ENCODE measurements at regions not wholly inside any gene's neighbourhood (a gene's known extent, or its start where the extent isn't known, plus 50 kb on each side); places are given as distances from the start of the nearest gene placed in this dataset.
A peak's percentile ranks its signal among the peaks of the same experiment; 100 is the strongest.

- ChIA-PET POLR2A (interaction anchor here (0.5 to 2.6 kb wide), 9 partner anchors 9 to 310 kb away, joined by 3 to 11 read pairs (median 5); no protein-coding TSS in a partner anchor), CTCF (interaction anchor here (0.7 kb wide), 1 partner anchor 49 kb away, joined by 3 read pairs; no protein-coding TSS in a partner anchor)
- Mint-ChIP-seq H3K4me1 (ENCODE audit: insufficient read depth, unreplicated experiment) (peaks cover 46% of the 10 kb centered on the region), H3K4me3 (ENCODE audit: unreplicated experiment) (no peak overlapping the region), H3K36me3 (ENCODE audit: insufficient read depth, unreplicated experiment) (peaks cover 7% of the 10 kb centered on the region), H3K27me3 (ENCODE audit: insufficient read depth, unreplicated experiment) (no peaks in the 10 kb centered on the region), H3K27ac (ENCODE audit: low read depth, unreplicated experiment) (peak overlapping the region; percentile 80), H3K9me3 (ENCODE audit: unreplicated experiment) (no peaks in the 10 kb centered on the region)
- intact Hi-C loops (cut with micrococcal nuclease) = no loop called here
- no TSS peak for BruUV-seq (replicated peaks)
- peak; percentile 77 for DNase-seq (ENCODE audit: unreplicated experiment)
- TF ChIP-seq CTCF (IDR thresholded peaks at IDR 0.05; ENCODE audit: unreplicated experiment) = no peak
Measured at GRCh38 chr18:44601447-44601846, 79.2 kb upstream of the SETBP1 start.

GRCh38 chr18:44602380-44602779 lies 78.3 kb upstream of the SETBP1 start:
- TF ChIP-seq CTCF (IDR thresholded peaks at IDR 0.05; ENCODE audit: unreplicated experiment) = no peak
- peak; percentile 83 for DNase-seq (ENCODE audit: unreplicated experiment)
- POLR2A ChIA-PET = interaction anchor here (0.5 to 2.6 kb wide), 10 partner anchors 8 to 50 kb away, joined by 3 to 11 read pairs (median 4); no protein-coding TSS in a partner anchor
- CTCF ChIA-PET = interaction anchor here (0.7 kb wide), 2 partner anchors 49 to 50 kb away, joined by 3 read pairs; no protein-coding TSS in a partner anchor
- intact Hi-C loops (cut with micrococcal nuclease) = no loop called here
- H3K27me3 Mint-ChIP-seq (ENCODE audit: insufficient read depth, unreplicated experiment) = no peaks in the 10 kb centered on the region
- H3K4me1 Mint-ChIP-seq (ENCODE audit: insufficient read depth, unreplicated experiment) = peaks cover 45% of the 10 kb centered on the region
- BruUV-seq (replicated peaks) = no TSS peak
- H3K27ac Mint-ChIP-seq (ENCODE audit: low read depth, unreplicated experiment) = peak overlapping the region; percentile 80
- peaks cover 7% of the 10 kb centered on the region for H3K36me3 Mint-ChIP-seq (ENCODE audit: insufficient read depth, unreplicated experiment)
- H3K9me3 Mint-ChIP-seq (ENCODE audit: unreplicated experiment) = no peaks in the 10 kb centered on the region
- H3K4me3 Mint-ChIP-seq (ENCODE audit: unreplicated experiment) = peak overlapping the region; percentile 28

- TF ChIP-seq CTCF (IDR thresholded peaks at IDR 0.05; ENCODE audit: unreplicated experiment) = no peak
- no peaks in the 10 kb centered on the region for H3K27me3 Mint-ChIP-seq (ENCODE audit: insufficient read depth, unreplicated experiment)
- peak overlapping the region; percentile 80 for H3K27ac Mint-ChIP-seq (ENCODE audit: low read depth, unreplicated experiment)
- H3K4me3 Mint-ChIP-seq (ENCODE audit: unreplicated experiment) = peak overlapping the region; percentile 28
- POLR2A ChIA-PET = interaction anchor here (0.8 to 2.6 kb wide), 12 partner anchors 8 to 51 kb away, joined by 3 to 11 read pairs (median 5); no protein-coding TSS in a partner anchor
- peak; percentile 98 for DNase-seq (ENCODE audit: unreplicated experiment)
- no peaks in the 10 kb centered on the region for H3K9me3 Mint-ChIP-seq (ENCODE audit: unreplicated experiment)
- peaks cover 7% of the 10 kb centered on the region for H3K36me3 Mint-ChIP-seq (ENCODE audit: insufficient read depth, unreplicated experiment)
- CTCF ChIA-PET = no interaction called here
- intact Hi-C loops (cut with micrococcal nuclease) = no loop called here
- no TSS peak for BruUV-seq (replicated peaks)
- peaks cover 41% of the 10 kb centered on the region for H3K4me1 Mint-ChIP-seq (ENCODE audit: insufficient read depth, unreplicated experiment)
Measured at GRCh38 chr18:44602845-44603244, 77.8 kb upstream of the SETBP1 start.

- Mint-ChIP-seq H3K27ac (ENCODE audit: low read depth, unreplicated experiment) (peak overlapping the region; percentile 46), H3K4me1 (ENCODE audit: insufficient read depth, unreplicated experiment) (peaks cover 14% of the 10 kb centered on the region), H3K36me3 (ENCODE audit: insufficient read depth, unreplicated experiment) (no peaks in the 10 kb centered on the region), H3K27me3 (ENCODE audit: insufficient read depth, unreplicated experiment) (no peaks in the 10 kb centered on the region), H3K4me3 (ENCODE audit: unreplicated experiment) (peak overlapping the region; percentile 24), H3K9me3 (ENCODE audit: unreplicated experiment) (no peaks in the 10 kb centered on the region)
- no TSS peak for BruUV-seq (replicated peaks)
- ChIA-PET CTCF (interaction anchor here (0.6 kb wide), 2 partner anchors 666 to 1009 kb away, joined by 3 read pairs; no protein-coding TSS in a partner anchor), POLR2A (interaction anchor here (0.6 kb wide), 2 partner anchors 68 to 148 kb away, joined by 3 read pairs; no protein-coding TSS in a partner anchor)
- peak; percentile 81 for DNase-seq (ENCODE audit: unreplicated experiment)
- TF ChIP-seq CTCF (IDR thresholded peaks at IDR 0.05; ENCODE audit: unreplicated experiment) = no peak
- intact Hi-C loops (cut with micrococcal nuclease) = no loop called here
Measured at GRCh38 chr18:44609181-44609941, 71.3 kb upstream of the SETBP1 start.
